ENCODE measurements at regions not wholly inside any gene's neighbourhood (a gene's known extent, or its start where the extent isn't known, plus 50 kb on each side); places are given as distances from the start of the nearest gene placed in this dataset.

GRCh38 chr1:73218995-73219546 is 936.7 kb upstream of the NEGR1 start:
- TF ChIP-seq EZH2 (IDR thresholded peaks at IDR 0.05; ENCODE audit: borderline replicate concordance, control insufficient read depth, low read depth, low read length) (no peak), BHLHE40 (IDR thresholded peaks at IDR 0.05; ENCODE audit: borderline replicate concordance in 1 of 2, low read depth in 2 of 2, low read length in 1 of 2) (no peak), ZNF384 (IDR thresholded peaks at IDR 0.05; ENCODE audit: borderline replicate concordance, low read depth, low read length) (no peak), CTCF (IDR thresholded peaks at IDR 0.05 in 2 of 3, conservative IDR thresholded peaks at IDR 0.05 in 1 of 3; ENCODE audit: control insufficient read depth in 2 of 3, extremely low read depth in 1 of 3, insufficient read depth in 1 of 3, low read depth in 3 of 3, low read length in 3 of 3) (no peak), ZNF274 (IDR thresholded peaks at IDR 0.05; ENCODE audit: insufficient read depth, insufficient read length) (no peak), MAX (IDR thresholded peaks at IDR 0.05; ENCODE audit: low read depth, low read length) (no peak), JUND (IDR thresholded peaks at IDR 0.05; ENCODE audit: low read depth, low read length) (no peak), POLR2A (IDR thresholded peaks at IDR 0.05; ENCODE audit: low read depth, low read length) (no peak), CHD1 (IDR thresholded peaks at IDR 0.05; ENCODE audit: low read depth, low read length) (no peak), SRF (IDR thresholded peaks at IDR 0.05; ENCODE audit: low read depth in 2 of 2, low read length in 2 of 2) (no peak)
